ENCODE measurements at regions not wholly inside any gene's neighbourhood (a gene's known extent, or its start where the extent isn't known, plus 50 kb on each side); places are given as distances from the start of the nearest gene placed in this dataset.

DNA sequence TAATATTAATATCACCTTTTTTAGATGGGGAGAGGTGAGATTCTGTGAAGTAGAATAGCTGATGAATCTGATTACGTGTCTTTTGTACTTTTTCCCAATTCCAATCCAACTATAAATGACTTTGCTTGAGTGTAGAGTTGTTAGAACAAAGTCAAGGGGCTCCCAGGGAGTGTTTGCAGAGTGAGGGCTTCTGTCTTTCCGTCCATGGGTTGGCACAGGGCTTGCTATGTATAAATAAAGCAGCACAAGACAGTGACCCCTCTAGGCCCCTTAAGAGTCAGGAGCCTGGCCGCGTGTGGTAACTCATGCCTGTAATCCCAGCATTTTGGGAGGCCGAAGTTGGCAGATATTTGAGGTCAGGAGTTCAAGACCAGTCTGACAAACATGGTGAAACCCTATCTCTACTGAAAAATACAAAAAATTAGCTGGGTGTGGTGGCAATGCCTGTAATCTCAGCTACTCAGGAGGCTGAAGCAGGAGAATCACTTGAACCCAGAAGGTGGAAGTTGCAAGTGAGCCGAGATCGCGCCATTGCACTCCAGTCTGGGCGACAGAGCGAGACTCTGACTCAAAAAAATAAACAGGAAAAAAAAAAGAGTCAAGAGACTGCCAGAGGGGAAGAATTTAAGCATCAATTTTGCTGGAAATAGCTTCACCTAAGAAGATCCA is 127.9 kb upstream of the HS3ST3A1 start:
- 83% methylated on average over 2 of the region's 10 CpGs for WGBS (ENCODE audit: insufficient coverage)
- no peak overlapping the region for H2AFZ ChIP-seq (ENCODE audit: insufficient read depth, low read depth, low read length, poor library complexity, severe bottlenecking)
- H4K20me1 ChIP-seq (ENCODE audit: control insufficient read depth, insufficient read depth, low read length, poor library complexity, severe bottlenecking), result no peaks in the 10 kb centered on the region
- Mint-ChIP-seq H3K27ac (no peak overlapping the region), H3K4me1 (no peaks in the 10 kb centered on the region), H3K9me3 (ENCODE audit: insufficient read depth) (peaks cover 2% of the 10 kb centered on the region), H3K27me3 (peaks cover 3% of the 10 kb centered on the region), H3K4me3 (no peak overlapping the region)
- no peak for ATAC-seq (ENCODE audit: low read depth)
- POLR2A ChIA-PET, result no interaction called here
- no peaks in the 10 kb centered on the region for H3K36me3 ChIP-seq (replicated peaks in 1 of 2; ENCODE audit: control extremely low read depth in 1 of 2, control insufficient read depth in 1 of 2, extremely low read depth in 1 of 2, insufficient read depth in 2 of 2, low read length in 1 of 2)
- no peak overlapping the region for H3K27ac ChIP-seq (ENCODE audit: low read length in 2 of 2)
- no peaks in the 10 kb centered on the region for H3K4me1 ChIP-seq (ENCODE audit: control insufficient read depth in 2 of 2, insufficient read depth in 2 of 2, low read length in 2 of 2)
- no peak overlapping the region for H3K4me3 ChIP-seq (ENCODE audit: control extremely low read depth in 1 of 5, extremely low read depth in 1 of 5, insufficient read depth in 1 of 5, low read depth in 2 of 5, low read length in 4 of 5)
- DNase-seq, result no peak
- peaks cover 0 to 3% (median 0%) of the 10 kb centered on the region in 4 experiments for H3K27me3 ChIP-seq (replicated peaks in 1 of 4; ENCODE audit: control extremely low read depth in 1 of 4, control insufficient read depth in 3 of 4, insufficient read depth in 4 of 4, low read length in 3 of 4)
- H3K79me2 ChIP-seq (ENCODE audit: control insufficient read depth, insufficient read depth, low read length), result no peaks in the 10 kb centered on the region
- H3K9ac ChIP-seq (ENCODE audit: low read length), result no peak overlapping the region
- TF ChIP-seq, protein P1, sequence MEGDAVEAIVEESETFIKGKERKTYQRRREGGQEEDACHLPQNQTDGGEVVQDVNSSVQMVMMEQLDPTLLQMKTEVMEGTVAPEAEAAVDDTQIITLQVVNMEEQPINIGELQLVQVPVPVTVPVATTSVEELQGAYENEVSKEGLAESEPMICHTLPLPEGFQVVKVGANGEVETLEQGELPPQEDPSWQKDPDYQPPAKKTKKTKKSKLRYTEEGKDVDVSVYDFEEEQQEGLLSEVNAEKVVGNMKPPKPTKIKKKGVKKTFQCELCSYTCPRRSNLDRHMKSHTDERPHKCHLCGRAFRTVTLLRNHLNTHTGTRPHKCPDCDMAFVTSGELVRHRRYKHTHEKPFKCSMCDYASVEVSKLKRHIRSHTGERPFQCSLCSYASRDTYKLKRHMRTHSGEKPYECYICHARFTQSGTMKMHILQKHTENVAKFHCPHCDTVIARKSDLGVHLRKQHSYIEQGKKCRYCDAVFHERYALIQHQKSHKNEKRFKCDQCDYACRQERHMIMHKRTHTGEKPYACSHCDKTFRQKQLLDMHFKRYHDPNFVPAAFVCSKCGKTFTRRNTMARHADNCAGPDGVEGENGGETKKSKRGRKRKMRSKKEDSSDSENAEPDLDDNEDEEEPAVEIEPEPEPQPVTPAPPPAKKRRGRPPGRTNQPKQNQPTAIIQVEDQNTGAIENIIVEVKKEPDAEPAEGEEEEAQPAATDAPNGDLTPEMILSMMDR (IDR thresholded peaks at IDR 0.05), result no peak
- no peak for TF ChIP-seq EZH2 (IDR thresholded peaks at IDR 0.05; ENCODE audit: borderline replicate concordance, insufficient read depth, low read depth, low read length, poor library complexity, severe bottlenecking)
- CTCF ChIA-PET, result no interaction called here
- peaks cover 0 to 7% (median 0%) of the 10 kb centered on the region in 3 donors for H3K9me3 ChIP-seq (ENCODE audit: control extremely low read depth in 1 of 3, control insufficient read depth in 2 of 3, insufficient read depth in 1 of 3, low read length in 2 of 3)
- intact Hi-C loops (cut with micrococcal nuclease), result no loop called here
- H3K4me2 ChIP-seq (replicated peaks; ENCODE audit: low read depth, low read length, poor library complexity, severe bottlenecking), result no peak overlapping the region

DNA sequence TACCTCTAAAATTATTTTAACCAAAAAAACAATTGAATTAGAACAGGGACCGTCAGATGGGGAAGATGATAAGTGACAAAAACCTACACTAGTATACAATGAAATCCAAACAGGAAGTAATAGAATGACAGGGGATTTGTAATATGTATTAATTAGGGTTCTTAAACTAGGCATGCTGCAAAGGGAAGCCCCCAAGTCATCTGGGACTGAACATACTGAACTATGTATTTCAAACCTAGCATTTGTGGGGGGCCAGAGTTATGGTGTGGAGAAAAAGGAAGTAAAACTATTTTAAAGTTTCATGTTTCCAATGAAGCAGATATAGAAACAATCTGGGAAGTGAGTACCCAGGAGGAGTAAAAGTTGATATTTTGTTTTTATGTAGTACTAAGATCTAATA is 133.2 kb upstream of the HS3ST3A1 start:
- no peak overlapping the region for H3K4me2 ChIP-seq (replicated peaks; ENCODE audit: low read depth, low read length, poor library complexity, severe bottlenecking)
- H3K9me3 ChIP-seq (ENCODE audit: control extremely low read depth in 1 of 3, control insufficient read depth in 2 of 3, insufficient read depth in 1 of 3, low read length in 2 of 3), result peaks cover 0 to 7% (median 1%) of the 10 kb centered on the region in 3 donors
- Mint-ChIP-seq H3K9me3 (ENCODE audit: insufficient read depth) (peaks cover 2% of the 10 kb centered on the region), H3K4me1 (no peaks in the 10 kb centered on the region), H3K27ac (no peak overlapping the region), H3K27me3 (no peaks in the 10 kb centered on the region), H3K4me3 (no peak overlapping the region)
- no peak overlapping the region for H3K9ac ChIP-seq (ENCODE audit: low read length)
- no peak for TF ChIP-seq EZH2 (IDR thresholded peaks at IDR 0.05; ENCODE audit: borderline replicate concordance, insufficient read depth, low read depth, low read length, poor library complexity, severe bottlenecking)
- TF ChIP-seq, protein P1 (IDR thresholded peaks at IDR 0.05), result no peak
- no peaks in the 10 kb centered on the region for H3K79me2 ChIP-seq (ENCODE audit: control insufficient read depth, insufficient read depth, low read length)
- no peak overlapping the region for H3K27ac ChIP-seq (ENCODE audit: low read length in 2 of 2)
- CTCF ChIA-PET, result no interaction called here
- DNase-seq (no peak), ATAC-seq (ENCODE audit: low read depth) (no peak)
- H3K4me1 ChIP-seq (ENCODE audit: control insufficient read depth in 2 of 2, insufficient read depth in 2 of 2, low read length in 2 of 2), result no peaks in the 10 kb centered on the region
- H3K4me3 ChIP-seq (ENCODE audit: control extremely low read depth in 1 of 5, extremely low read depth in 1 of 5, insufficient read depth in 1 of 5, low read depth in 2 of 5, low read length in 4 of 5), result no peak overlapping the region
- no peaks in the 10 kb centered on the region for H4K20me1 ChIP-seq (ENCODE audit: control insufficient read depth, insufficient read depth, low read length, poor library complexity, severe bottlenecking)
- no peak overlapping the region for H2AFZ ChIP-seq (ENCODE audit: insufficient read depth, low read depth, low read length, poor library complexity, severe bottlenecking)
- no peaks in the 10 kb centered on the region for H3K27me3 ChIP-seq (replicated peaks in 1 of 4; ENCODE audit: control extremely low read depth in 1 of 4, control insufficient read depth in 3 of 4, insufficient read depth in 4 of 4, low read length in 3 of 4)
- H3K36me3 ChIP-seq (replicated peaks in 1 of 2; ENCODE audit: control extremely low read depth in 1 of 2, control insufficient read depth in 1 of 2, extremely low read depth in 1 of 2, insufficient read depth in 2 of 2, low read length in 1 of 2), result no peaks in the 10 kb centered on the region
- WGBS (ENCODE audit: insufficient coverage), result no CpG with 5 or more reads among the region's 1 CpG
- intact Hi-C loops (cut with micrococcal nuclease), result no loop called here
- POLR2A ChIA-PET, result no interaction called here

All from B cell (primary cell).